A673 (cell line): ENCODE measurements at regions not wholly inside any gene's neighbourhood (a gene's known extent, or its start where the extent isn't known, plus 50 kb on each side); places are given as distances from the start of the nearest gene placed in this dataset.

Source experiments
- BruUV-seq: library from RNA; stranded (reverse); fragments of 400-500 nt; replicated peaks from 2 replicates; lab custom pipeline; 2021; lab: Mats Ljungman, UMichigan
- CTCF ChIA-PET: fragments of 300-600 bp; sonication (Branson Sonifier 250); formaldehyde crosslinking; loops from one replicate; lab custom pipeline; 2022; ENCODE audit warnings: antibody characterized with exemption; lab: Charles Lee
- POLR2A ChIA-PET: fragments of 300-600 bp; sonication (Branson Sonifier 250); formaldehyde crosslinking; loops from one replicate; lab custom pipeline; 2022; ENCODE audit warnings: antibody characterized with exemption; ENCODE audit not compliant: low non-redundant PET; lab: Charles Lee
- DNase-seq: peaks from one replicate; pipeline ENCODE4 v3.0.0-alpha.2; 2015; ENCODE audit warnings: low spot score
- H3K27ac ChIP-seq: fragments of 200-600 bp; sonication (generic); 2 replicates; pipeline ENCODE4 v1.5.1; 2016; ENCODE audit warnings: mixed run types, low read depth, mild to moderate bottlenecking, mixed read lengths, antibody characterized with exemption, low read length; ENCODE audit not compliant: poor library complexity, severe bottlenecking
- H3K27me3 ChIP-seq: fragments of 200-600 bp; sonication (generic); replicated peaks from 2 replicates; pipeline ENCODE4 v1.6.1; 2017; ENCODE audit warnings: mixed run types, low read depth, mild to moderate bottlenecking, mixed read lengths, antibody characterized with exemption, low read length; ENCODE audit not compliant: insufficient read depth, poor library complexity
- H3K36me3 ChIP-seq: fragments of 200-600 bp; sonication (generic); 2 replicates; pipeline ENCODE4 v1.6.1; 2016; ENCODE audit warnings: mixed run types, mild to moderate bottlenecking, mixed read lengths, antibody characterized with exemption, low read length; ENCODE audit not compliant: insufficient read depth, poor library complexity, severe bottlenecking
- H3K4me1 ChIP-seq: fragments of 200-600 bp; sonication (generic); 2 replicates; pipeline ENCODE4 v1.6.1; 2017; ENCODE audit warnings: mixed run types, mild to moderate bottlenecking, mixed read lengths, antibody characterized with exemption, low read length; ENCODE audit not compliant: insufficient read depth, poor library complexity, severe bottlenecking
- H3K4me3 ChIP-seq: fragments of 200-600 bp; sonication (generic); 2 replicates; pipeline ENCODE4 v1.5.1; 2016; ENCODE audit warnings: low read depth, mixed run types, mild to moderate bottlenecking, mixed read lengths, low read length; ENCODE audit not compliant: poor library complexity, severe bottlenecking
- H3K9me3 ChIP-seq: fragments of 200-600 bp; sonication (generic); 2 replicates; pipeline ENCODE4 v1.6.1; 2016; ENCODE audit warnings: mixed run types, low read depth, mild to moderate bottlenecking, mixed read lengths, antibody characterized with exemption, low read length; ENCODE audit not compliant: poor library complexity, severe bottlenecking
- CTCF ChIP-seq: fragments of 300-800, 200-600 bp; sonication (generic); conservative IDR thresholded peaks from 2 replicates; pipeline ENCODE4 v1.5.1; 2017; ENCODE audit warnings: low read depth, mild to moderate bottlenecking, antibody characterized with exemption, low read length, moderate library complexity, mixed read lengths
- EZH2 ChIP-seq: fragments of 200-600 bp; sonication (generic); IDR thresholded peaks from 2 replicates; pipeline ENCODE4 v1.6.1; 2017; ENCODE audit warnings: borderline replicate concordance, low read depth, mild to moderate bottlenecking, mixed read lengths, antibody characterized with exemption, low read length; ENCODE audit not compliant: poor library complexity, severe bottlenecking
- intact Hi-C: fragments of 100-400 bp; cut with micrococcal nuclease; formaldehyde crosslinking; loops from one replicate; pipeline ENCODE4 v1.10.0; 2022; ENCODE audit not compliant: unreplicated experiment

- TF ChIP-seq CTCF (no peak), EZH2 (no peak)
- no peak overlapping the region for H3K4me3 ChIP-seq
- peaks cover 12% of the 10 kb centered on the region for H3K27me3 ChIP-seq
- BruUV-seq = no TSS peak
- intact Hi-C loops = no loop called here
- H3K36me3 ChIP-seq = no peaks in the 10 kb centered on the region
- H3K9me3 ChIP-seq = no peaks in the 10 kb centered on the region
- CTCF ChIA-PET = no interaction called here
- no peaks in the 10 kb centered on the region for H3K4me1 ChIP-seq
- no peak overlapping the region for H3K27ac ChIP-seq
- POLR2A ChIA-PET = no interaction called here
- no peak for DNase-seq
Observed at GRCh38 chr5:147017621-147018020, 139.1 kb upstream of the PPP2R2B start.

- TF ChIP-seq EZH2 (no peak), CTCF (no peak)
- DNase-seq = no peak
- no peaks in the 10 kb centered on the region for H3K9me3 ChIP-seq
- H3K4me1 ChIP-seq = no peaks in the 10 kb centered on the region
- BruUV-seq = no TSS peak
- peaks cover 12% of the 10 kb centered on the region for H3K27me3 ChIP-seq
- intact Hi-C loops = no loop called here
- no peak overlapping the region for H3K27ac ChIP-seq
- no peaks in the 10 kb centered on the region for H3K36me3 ChIP-seq
- ChIA-PET CTCF (no interaction called here), POLR2A (no interaction called here)
- no peak overlapping the region for H3K4me3 ChIP-seq
Observed at GRCh38 chr5:147018812-147019211, 140.3 kb upstream of the PPP2R2B start.

GRCh38 chr5:147036691-147037245, 158.2 kb upstream of the PPP2R2B start:
- no peak for TF ChIP-seq EZH2
- TF ChIP-seq CTCF = no peak
- intact Hi-C loops = no loop called here
- Histone ChIP-seq H3K36me3 (no peaks in the 10 kb centered on the region), H3K27me3 (no peaks in the 10 kb centered on the region), H3K4me1 (peaks cover 4% of the 10 kb centered on the region), H3K27ac (no peak overlapping the region), H3K9me3 (no peaks in the 10 kb centered on the region), H3K4me3 (no peak overlapping the region)
- ChIA-PET POLR2A (interaction anchor here (0.6 kb wide), 2 partner anchors 24 to 174 kb away, joined by 3 read pairs; no protein-coding TSS in a partner anchor), CTCF (interaction anchor here (1.5 kb wide), 1 partner anchor 152 kb away, joined by 3 read pairs; no protein-coding TSS in a partner anchor)
- DNase-seq = no peak
- no TSS peak for BruUV-seq
